22Rv1 (cell line): ENCODE measurements at regions not wholly inside any gene's neighbourhood (a gene's known extent, or its start where the extent isn't known, plus 50 kb on each side); places are given as distances from the start of the nearest gene placed in this dataset.
"Not testable (repeated sequence)": the region's sequence is repeated elsewhere in the genome, so short reads cannot be mapped to it uniquely, and the experiment has no call there.

ENCODE experiments used
- H3K27ac ChIP-seq: fragments of 450-650 bp; 2 replicates; pipeline ENCODE4 v1.5.1; 2017
- CTCF ChIP-seq: fragments of 450-650 bp; IDR thresholded peaks from 2 replicates; pipeline ENCODE4 v1.5.1; 2017; ENCODE audit warnings: mild to moderate bottlenecking
- ZFX ChIP-seq: fragments of 450-650 bp; IDR thresholded peaks from 2 replicates; pipeline ENCODE4 v1.6.1; 2017; ENCODE audit warnings: antibody characterized with exemption, borderline replicate concordance

GRCh38 chr2:33704406-33704855 lies 105.3 kb upstream of the FAM98A start:
- H3K27ac ChIP-seq, result no peak overlapping the region

GRCh38 chr2:33696234-33696633 lies 97.1 kb upstream of the FAM98A start:
- TF ChIP-seq ZFX (no peak), CTCF (no peak)
- no peak overlapping the region for H3K27ac ChIP-seq

More at GRCh38 chr2:33704406-33704855, 105.3 kb upstream of the FAM98A start:
- no peak for TF ChIP-seq ZFX
- TF ChIP-seq CTCF, result no peak

GRCh38 chr2:33694904-33695303 lies 95.8 kb upstream of the FAM98A start:
- no peak overlapping the region for H3K27ac ChIP-seq
- no peak for TF ChIP-seq CTCF
- TF ChIP-seq ZFX, result no peak

DNA sequence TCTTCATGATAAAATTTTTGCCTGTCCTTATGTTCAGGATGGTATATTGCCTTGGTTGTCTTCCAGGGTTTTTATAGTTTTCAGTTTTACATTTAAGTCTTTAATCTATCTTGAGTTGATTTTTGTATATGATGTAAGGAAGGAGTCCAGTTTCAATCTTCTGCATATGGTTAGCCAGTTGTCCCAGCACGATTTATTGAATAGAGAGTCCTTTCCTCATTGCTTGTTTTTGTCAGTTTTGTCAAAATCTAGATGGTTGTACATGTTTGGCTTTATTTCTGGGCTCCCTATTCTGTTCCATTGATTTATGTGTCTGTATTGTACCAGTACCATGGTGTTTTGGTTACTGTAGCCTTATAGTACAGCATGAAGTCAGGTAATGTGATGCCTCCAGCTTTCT lies 91.6 kb upstream of the FAM98A start:
- H3K27ac ChIP-seq, result not testable (repeated sequence)

GRCh38 chr2:33681364-33681757 lies 82.3 kb upstream of the FAM98A start:
- TF ChIP-seq CTCF (peak; percentile 68), ZFX (no peak)
- H3K27ac ChIP-seq, result no peak overlapping the region

GRCh38 chr2:33680644-33681363 lies 81.7 kb upstream of the FAM98A start:
- no peak overlapping the region for H3K27ac ChIP-seq
- TF ChIP-seq CTCF (no peak), ZFX (no peak)

- no peak overlapping the region for H3K27ac ChIP-seq
- TF ChIP-seq ZFX (no peak), CTCF (no peak)
Measured at GRCh38 chr2:33678436-33678835, 79.3 kb upstream of the FAM98A start.

- no peak overlapping the region for H3K27ac ChIP-seq
- TF ChIP-seq ZFX (no peak), CTCF (peak; percentile 58)
Measured at GRCh38 chr2:33673937-33674336, 74.8 kb upstream of the FAM98A start.
